ENCODE measurements at regions not wholly inside any gene's neighbourhood (a gene's known extent, or its start where the extent isn't known, plus 50 kb on each side); places are given as distances from the start of the nearest gene placed in this dataset.
"Not testable (repeated sequence)": the region's sequence is repeated elsewhere in the genome, so short reads cannot be mapped to it uniquely, and the experiment has no call there.

- H3K27ac ChIP-seq (ENCODE audit: low read depth, low read length), result no peak overlapping the region
- no peaks in the 10 kb centered on the region for H3K27me3 ChIP-seq (ENCODE audit: control insufficient read depth in 3 of 3, insufficient read depth in 3 of 3, low read length in 3 of 3)
- H3K4me1 ChIP-seq (ENCODE audit: control insufficient read depth in 3 of 3, insufficient read depth in 3 of 3, low read length in 3 of 3), result no peaks in the 10 kb centered on the region
- H3K36me3 ChIP-seq (ENCODE audit: control insufficient read depth in 3 of 3, insufficient read depth in 3 of 3, low read length in 3 of 3), result no peaks in the 10 kb centered on the region
- no peak overlapping the region for H3K9ac ChIP-seq (ENCODE audit: low read depth in 1 of 3, low read length in 3 of 3)
- H3K9me3 ChIP-seq (ENCODE audit: control insufficient read depth in 3 of 3, low read length in 3 of 3), result peaks cover 0 to 5% (median 0%) of the 10 kb centered on the region in 3 donors
- H3K4me3 ChIP-seq (ENCODE audit: low read length in 3 of 3), result no peak overlapping the region
Observed at GRCh38 chr1:4256351-4256750, 356.3 kb upstream of the C1orf174 start.

GRCh38 chr1:4258146-4258777 lies 358.2 kb upstream of the C1orf174 start:
- not testable (repeated sequence) for H3K27ac ChIP-seq (ENCODE audit: low read depth, low read length); H3K9me3 ChIP-seq (ENCODE audit: control insufficient read depth in 3 of 3, low read length in 3 of 3); H3K4me1 ChIP-seq (ENCODE audit: control insufficient read depth in 3 of 3, insufficient read depth in 3 of 3, low read length in 3 of 3); H3K27me3 ChIP-seq (ENCODE audit: control insufficient read depth in 3 of 3, insufficient read depth in 3 of 3, low read length in 3 of 3); H3K36me3 ChIP-seq (ENCODE audit: control insufficient read depth in 3 of 3, insufficient read depth in 3 of 3, low read length in 3 of 3); H3K4me3 ChIP-seq (ENCODE audit: low read length in 3 of 3); H3K9ac ChIP-seq (ENCODE audit: low read depth in 1 of 3, low read length in 3 of 3)

- no peaks in the 10 kb centered on the region for H3K36me3 ChIP-seq (ENCODE audit: control insufficient read depth in 3 of 3, insufficient read depth in 3 of 3, low read length in 3 of 3)
Observed at GRCh38 chr1:4261327-4261726, 361.3 kb upstream of the C1orf174 start.

GRCh38 chr1:4262665-4263064 lies 362.6 kb upstream of the C1orf174 start:
- Histone ChIP-seq H3K4me1 (ENCODE audit: control insufficient read depth in 3 of 3, insufficient read depth in 3 of 3, low read length in 3 of 3) (no peaks in the 10 kb centered on the region), H3K27ac (ENCODE audit: low read depth, low read length) (no peak overlapping the region), H3K36me3 (ENCODE audit: control insufficient read depth in 3 of 3, insufficient read depth in 3 of 3, low read length in 3 of 3) (no peaks in the 10 kb centered on the region), H3K27me3 (ENCODE audit: control insufficient read depth in 3 of 3, insufficient read depth in 3 of 3, low read length in 3 of 3) (no peaks in the 10 kb centered on the region), H3K9me3 (ENCODE audit: control insufficient read depth in 3 of 3, low read length in 3 of 3) (peaks cover 0 to 4% (median 0%) of the 10 kb centered on the region in 3 donors), H3K4me3 (ENCODE audit: low read length in 3 of 3) (no peak overlapping the region), H3K9ac (ENCODE audit: low read depth in 1 of 3, low read length in 3 of 3) (no peak overlapping the region)

More at GRCh38 chr1:4261327-4261726, 361.3 kb upstream of the C1orf174 start:
- H3K9ac ChIP-seq (ENCODE audit: low read depth in 1 of 3, low read length in 3 of 3), result no peak overlapping the region
- no peak overlapping the region for H3K4me3 ChIP-seq (ENCODE audit: low read length in 3 of 3)
- no peak overlapping the region for H3K27ac ChIP-seq (ENCODE audit: low read depth, low read length)
- no peaks in the 10 kb centered on the region for H3K27me3 ChIP-seq (ENCODE audit: control insufficient read depth in 3 of 3, insufficient read depth in 3 of 3, low read length in 3 of 3)
- H3K4me1 ChIP-seq (ENCODE audit: control insufficient read depth in 3 of 3, insufficient read depth in 3 of 3, low read length in 3 of 3), result no peaks in the 10 kb centered on the region
- peaks cover 0 to 5% (median 0%) of the 10 kb centered on the region in 3 donors for H3K9me3 ChIP-seq (ENCODE audit: control insufficient read depth in 3 of 3, low read length in 3 of 3)

- H3K36me3 ChIP-seq (ENCODE audit: control insufficient read depth in 3 of 3, insufficient read depth in 3 of 3, low read length in 3 of 3), result no peaks in the 10 kb centered on the region
- no peak overlapping the region for H3K4me3 ChIP-seq (ENCODE audit: low read length in 3 of 3)
- no peaks in the 10 kb centered on the region for H3K9me3 ChIP-seq (ENCODE audit: control insufficient read depth in 3 of 3, low read length in 3 of 3)
- no peaks in the 10 kb centered on the region for H3K4me1 ChIP-seq (ENCODE audit: control insufficient read depth in 3 of 3, insufficient read depth in 3 of 3, low read length in 3 of 3)
- H3K27ac ChIP-seq (ENCODE audit: low read depth, low read length), result no peak overlapping the region
- no peak overlapping the region for H3K9ac ChIP-seq (ENCODE audit: low read depth in 1 of 3, low read length in 3 of 3)
- peaks cover 0 to 5% (median 0%) of the 10 kb centered on the region in 3 donors for H3K27me3 ChIP-seq (ENCODE audit: control insufficient read depth in 3 of 3, insufficient read depth in 3 of 3, low read length in 3 of 3)
Observed at GRCh38 chr1:4263699-4264098, 363.6 kb upstream of the C1orf174 start.

GRCh38 chr1:4265836-4266235 lies 365.8 kb upstream of the C1orf174 start:
- Histone ChIP-seq H3K4me3 (ENCODE audit: low read length in 3 of 3) (no peak overlapping the region), H3K9ac (ENCODE audit: low read depth in 1 of 3, low read length in 3 of 3) (no peak overlapping the region), H3K27ac (ENCODE audit: low read depth, low read length) (no peak overlapping the region), H3K9me3 (ENCODE audit: control insufficient read depth in 3 of 3, low read length in 3 of 3) (no peaks in the 10 kb centered on the region), H3K36me3 (ENCODE audit: control insufficient read depth in 3 of 3, insufficient read depth in 3 of 3, low read length in 3 of 3) (no peaks in the 10 kb centered on the region), H3K4me1 (ENCODE audit: control insufficient read depth in 3 of 3, insufficient read depth in 3 of 3, low read length in 3 of 3) (no peaks in the 10 kb centered on the region), H3K27me3 (ENCODE audit: control insufficient read depth in 3 of 3, insufficient read depth in 3 of 3, low read length in 3 of 3) (peaks cover 0 to 5% (median 0%) of the 10 kb centered on the region in 3 donors)

GRCh38 chr1:4267381-4268261 lies 367.5 kb upstream of the C1orf174 start:
- H3K27ac ChIP-seq (ENCODE audit: low read depth, low read length), result no peak overlapping the region
- H3K27me3 ChIP-seq (ENCODE audit: control insufficient read depth in 3 of 3, insufficient read depth in 3 of 3, low read length in 3 of 3), result peaks cover 0 to 5% (median 0%) of the 10 kb centered on the region in 3 donors
- H3K4me3 ChIP-seq (ENCODE audit: low read length in 3 of 3), result no peak overlapping the region
- H3K4me1 ChIP-seq (ENCODE audit: control insufficient read depth in 3 of 3, insufficient read depth in 3 of 3, low read length in 3 of 3), result no peaks in the 10 kb centered on the region
- H3K9me3 ChIP-seq (ENCODE audit: control insufficient read depth in 3 of 3, low read length in 3 of 3), result no peaks in the 10 kb centered on the region
- H3K9ac ChIP-seq (ENCODE audit: low read depth in 1 of 3, low read length in 3 of 3), result no peak overlapping the region
- H3K36me3 ChIP-seq (ENCODE audit: control insufficient read depth in 3 of 3, insufficient read depth in 3 of 3, low read length in 3 of 3), result no peaks in the 10 kb centered on the region

GRCh38 chr1:4268262-4268888 lies 368.3 kb upstream of the C1orf174 start:
- H3K4me3 ChIP-seq (ENCODE audit: low read length in 3 of 3), result no peak overlapping the region
- no peak overlapping the region for H3K9ac ChIP-seq (ENCODE audit: low read depth in 1 of 3, low read length in 3 of 3)
- H3K27ac ChIP-seq (ENCODE audit: low read depth, low read length), result no peak overlapping the region
- no peaks in the 10 kb centered on the region for H3K36me3 ChIP-seq (ENCODE audit: control insufficient read depth in 3 of 3, insufficient read depth in 3 of 3, low read length in 3 of 3)
- H3K9me3 ChIP-seq (ENCODE audit: control insufficient read depth in 3 of 3, low read length in 3 of 3), result no peaks in the 10 kb centered on the region
- peaks cover 0 to 5% (median 0%) of the 10 kb centered on the region in 3 donors for H3K27me3 ChIP-seq (ENCODE audit: control insufficient read depth in 3 of 3, insufficient read depth in 3 of 3, low read length in 3 of 3)
- H3K4me1 ChIP-seq (ENCODE audit: control insufficient read depth in 3 of 3, insufficient read depth in 3 of 3, low read length in 3 of 3), result no peaks in the 10 kb centered on the region

GRCh38 chr1:4268889-4269284 lies 368.8 kb upstream of the C1orf174 start:
- Histone ChIP-seq H3K27ac (ENCODE audit: low read depth, low read length) (no peak overlapping the region), H3K27me3 (ENCODE audit: control insufficient read depth in 3 of 3, insufficient read depth in 3 of 3, low read length in 3 of 3) (peaks cover 0 to 5% (median 0%) of the 10 kb centered on the region in 3 donors), H3K4me1 (ENCODE audit: control insufficient read depth in 3 of 3, insufficient read depth in 3 of 3, low read length in 3 of 3) (no peaks in the 10 kb centered on the region)

GRCh38 chr1:4269330-4269729 lies 369.3 kb upstream of the C1orf174 start:
- Histone ChIP-seq H3K9ac (ENCODE audit: low read depth in 1 of 3, low read length in 3 of 3) (no peak overlapping the region), H3K4me3 (ENCODE audit: low read length in 3 of 3) (no peak overlapping the region), H3K27me3 (ENCODE audit: control insufficient read depth in 3 of 3, insufficient read depth in 3 of 3, low read length in 3 of 3) (peaks cover 0 to 5% (median 0%) of the 10 kb centered on the region in 3 donors), H3K36me3 (ENCODE audit: control insufficient read depth in 3 of 3, insufficient read depth in 3 of 3, low read length in 3 of 3) (no peaks in the 10 kb centered on the region), H3K9me3 (ENCODE audit: control insufficient read depth in 3 of 3, low read length in 3 of 3) (no peaks in the 10 kb centered on the region), H3K4me1 (ENCODE audit: control insufficient read depth in 3 of 3, insufficient read depth in 3 of 3, low read length in 3 of 3) (no peaks in the 10 kb centered on the region), H3K27ac (ENCODE audit: low read depth, low read length) (no peak overlapping the region)

More at GRCh38 chr1:4268889-4269284, 368.8 kb upstream of the C1orf174 start:
- H3K9ac ChIP-seq (ENCODE audit: low read depth in 1 of 3, low read length in 3 of 3), result no peak overlapping the region
- H3K4me3 ChIP-seq (ENCODE audit: low read length in 3 of 3), result no peak overlapping the region
- H3K36me3 ChIP-seq (ENCODE audit: control insufficient read depth in 3 of 3, insufficient read depth in 3 of 3, low read length in 3 of 3), result no peaks in the 10 kb centered on the region
- H3K9me3 ChIP-seq (ENCODE audit: control insufficient read depth in 3 of 3, low read length in 3 of 3), result no peaks in the 10 kb centered on the region
